Upper lobe of right lung (tissue), 1 donor: ENCODE measurements at regions not wholly inside any gene's neighbourhood (a gene's known extent, or its start where the extent isn't known, plus 50 kb on each side); places are given as distances from the start of the nearest gene placed in this dataset.

Experiments used
- ATAC-seq: fragments of 200-7000 bp; cut with Tn5 transposase; one replicate; pipeline ENCODE4 v1.9.1; 2020; ENCODE audit warnings: mild to moderate bottlenecking, moderate library complexity
- DNase-seq: peaks from one replicate; pipeline ENCODE4 v3.0.0-alpha.2; 2020
- H3K27ac ChIP-seq: fragments of 200-600 bp; one replicate; pipeline ENCODE4 v1.8.0; 2022
- H3K27me3 ChIP-seq: fragments of 200-600 bp; one replicate; pipeline ENCODE4 v1.8.0; 2022; ENCODE audit warnings: mild to moderate bottlenecking
- H3K36me3 ChIP-seq: fragments of 200-600 bp; one replicate; pipeline ENCODE4 v1.8.0; 2022
- H3K4me1 ChIP-seq: fragments of 200-600 bp; one replicate; pipeline ENCODE4 v1.8.0; 2022
- H3K4me3 ChIP-seq: fragments of 200-600 bp; one replicate; pipeline ENCODE4 v1.8.0; 2022; ENCODE audit warnings: mild to moderate bottlenecking
- H3K9me3 ChIP-seq: fragments of 200-600 bp; one replicate; pipeline ENCODE4 v1.8.0; 2022
- CTCF ChIP-seq: fragments of 200-600 bp; IDR thresholded peaks from one replicate; pipeline ENCODE4 v1.8.0; 2022; ENCODE audit warnings: antibody characterized with exemption
- intact Hi-C: fragments of 100-400 bp; cut with DNase I; formaldehyde crosslinking; loops from one replicate; pipeline ENCODE4 v1.11.0; 2022
- donor health status: DM: no; HTN: yes; CAD: no; lungs with severe emphysema.

GRCh38 chr5:28219539-28219938, 1181.2 kb upstream of the CDH9 start:
- no peak for TF ChIP-seq CTCF
- no peaks in the 10 kb centered on the region for H3K9me3 ChIP-seq
- H3K4me1 ChIP-seq = no peaks in the 10 kb centered on the region
- no peak overlapping the region for H3K27ac ChIP-seq
- ATAC-seq (no peak), DNase-seq (no peak)
- H3K27me3 ChIP-seq = no peaks in the 10 kb centered on the region
- no peak overlapping the region for H3K4me3 ChIP-seq
- intact Hi-C loops = no loop called here
- no peaks in the 10 kb centered on the region for H3K36me3 ChIP-seq

GRCh38 chr5:28217695-28218094, 1179.3 kb upstream of the CDH9 start:
- intact Hi-C loops = no loop called here
- TF ChIP-seq CTCF = no peak

GRCh38 chr5:28216939-28217360, 1178.6 kb upstream of the CDH9 start:
- H3K9me3 ChIP-seq = no peaks in the 10 kb centered on the region
- no peaks in the 10 kb centered on the region for H3K4me1 ChIP-seq
- H3K4me3 ChIP-seq = no peak overlapping the region
- intact Hi-C loops = no loop called here
- no peak for DNase-seq
- no peaks in the 10 kb centered on the region for H3K36me3 ChIP-seq
- TF ChIP-seq CTCF = no peak
- no peaks in the 10 kb centered on the region for H3K27me3 ChIP-seq
- H3K27ac ChIP-seq = no peak overlapping the region
- ATAC-seq = no peak

More at GRCh38 chr5:28217695-28218094, 1179.3 kb upstream of the CDH9 start:
- H3K4me1 ChIP-seq = no peaks in the 10 kb centered on the region
- ATAC-seq (no peak), DNase-seq (no peak)
- no peaks in the 10 kb centered on the region for H3K27me3 ChIP-seq
- no peak overlapping the region for H3K27ac ChIP-seq
- no peak overlapping the region for H3K4me3 ChIP-seq
- H3K36me3 ChIP-seq = no peaks in the 10 kb centered on the region
- H3K9me3 ChIP-seq = no peaks in the 10 kb centered on the region

GRCh38 chr5:28215091-28215490, 1176.7 kb upstream of the CDH9 start:
- Histone ChIP-seq H3K4me1 (no peaks in the 10 kb centered on the region), H3K4me3 (no peak overlapping the region), H3K36me3 (no peaks in the 10 kb centered on the region), H3K27ac (no peak overlapping the region), H3K9me3 (no peaks in the 10 kb centered on the region), H3K27me3 (no peaks in the 10 kb centered on the region)
- no peak for ATAC-seq
- no peak for DNase-seq
- intact Hi-C loops = no loop called here
- TF ChIP-seq CTCF = no peak

GRCh38 chr5:28214292-28214691, 1175.9 kb upstream of the CDH9 start:
- no peak overlapping the region for H3K27ac ChIP-seq
- H3K9me3 ChIP-seq = no peaks in the 10 kb centered on the region
- intact Hi-C loops = no loop called here
- no peaks in the 10 kb centered on the region for H3K4me1 ChIP-seq
- DNase-seq (no peak), ATAC-seq (no peak)
- no peak for TF ChIP-seq CTCF
- H3K27me3 ChIP-seq = no peaks in the 10 kb centered on the region
- no peaks in the 10 kb centered on the region for H3K36me3 ChIP-seq
- no peak overlapping the region for H3K4me3 ChIP-seq

- Histone ChIP-seq H3K27me3 (no peaks in the 10 kb centered on the region), H3K27ac (no peak overlapping the region), H3K9me3 (no peaks in the 10 kb centered on the region), H3K36me3 (no peaks in the 10 kb centered on the region), H3K4me1 (no peaks in the 10 kb centered on the region), H3K4me3 (no peak overlapping the region)
- no peak for DNase-seq
- no peak for ATAC-seq
- intact Hi-C loops = no loop called here
- TF ChIP-seq CTCF = no peak
Observed at GRCh38 chr5:28208356-28208755, 1170.0 kb upstream of the CDH9 start.
